Ammon's horn (tissue), 1 donor: ENCODE measurements at regions not wholly inside any gene's neighbourhood (a gene's known extent, or its start where the extent isn't known, plus 50 kb on each side); places are given as distances from the start of the nearest gene placed in this dataset.

ENCODE experiments used
- DNase-seq: peaks from one replicate; pipeline ENCODE4 v3.0.0-alpha.2; 2016; ENCODE audit warnings: low spot score

GRCh38 chr5:71948206-71948605, 159.1 kb upstream of the MAP1B start:
- DNase-seq, result no peak

- no peak for DNase-seq
These were observed 157.5 kb upstream of the MAP1B start for GRCh38 chr5:71949772-71950171.

GRCh38 chr5:71953866-71954265, 153.4 kb upstream of the MAP1B start:
- no peak for DNase-seq

DNA sequence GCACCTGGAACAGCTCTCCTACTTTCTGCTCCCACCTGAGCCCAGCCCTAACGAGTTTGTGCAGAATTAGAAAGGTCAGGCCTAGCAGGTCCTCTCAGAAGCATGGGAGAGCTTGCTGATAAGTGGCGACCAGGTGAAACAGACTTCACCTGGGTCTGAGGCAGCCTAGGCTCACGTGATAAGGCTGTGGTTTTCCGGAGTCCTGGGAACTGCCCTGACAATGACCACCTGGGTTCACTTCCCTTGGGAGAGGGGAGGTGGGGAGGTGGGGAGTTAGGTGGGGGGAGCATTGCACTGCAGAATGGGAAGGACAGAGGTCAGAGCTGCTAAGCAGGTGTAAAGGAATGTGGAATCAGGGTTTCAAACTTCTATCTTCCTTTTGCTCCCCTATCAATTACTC, 152.9 kb upstream of the MAP1B start:
- no peak for DNase-seq

DNA sequence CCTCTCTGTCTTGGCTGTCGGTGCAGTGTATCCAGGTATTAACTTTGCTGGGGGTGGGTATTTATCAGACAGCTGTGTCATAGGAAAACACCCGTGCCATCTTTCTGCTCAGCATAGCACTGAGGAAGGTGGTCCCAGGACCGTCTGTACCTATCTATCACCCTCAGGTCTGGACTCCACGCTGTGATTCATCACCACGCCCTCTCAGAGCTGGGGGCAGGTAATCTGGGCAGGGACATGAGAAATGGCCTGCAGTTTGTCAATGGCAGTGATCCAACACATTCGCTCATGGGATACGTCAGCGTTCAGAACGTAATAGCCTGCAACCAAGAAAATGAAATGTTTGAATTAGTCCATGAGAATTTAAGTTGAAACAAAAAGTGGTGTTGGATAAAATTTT, 151.6 kb upstream of the MAP1B start:
- DNase-seq, result no peak

DNA sequence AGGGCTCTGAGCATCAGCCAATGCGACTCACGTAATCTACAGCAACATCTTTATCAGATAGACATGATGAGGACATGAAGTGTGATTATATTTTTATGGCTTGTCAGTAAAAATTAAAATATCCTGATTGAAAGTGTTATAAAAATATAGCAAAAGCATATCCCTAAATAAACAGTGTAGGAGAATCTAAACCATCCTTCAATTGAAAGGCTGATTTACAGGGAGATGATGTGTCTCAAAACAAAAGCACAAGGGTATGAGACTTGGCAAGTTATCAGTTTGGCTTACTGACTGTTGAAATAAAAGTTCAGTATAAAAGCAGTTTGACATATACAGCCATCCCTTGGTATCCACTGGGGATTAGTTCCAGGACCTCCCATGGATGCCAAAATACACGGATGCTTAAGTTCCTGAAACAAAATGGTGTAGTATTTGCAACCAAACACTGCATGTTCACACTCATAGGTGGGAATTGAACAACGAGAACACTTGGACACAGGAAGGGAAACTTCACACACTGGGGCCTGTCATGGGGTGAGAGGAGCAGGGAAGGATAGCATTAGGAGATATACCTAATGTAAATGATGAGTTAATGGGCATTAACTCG, 149.9 kb upstream of the MAP1B start:
- no peak for DNase-seq

- DNase-seq, result no peak
These were observed 147.1 kb upstream of the MAP1B start for GRCh38 chr5:71960195-71960594.

GRCh38 chr5:71961786-71962185, 145.5 kb upstream of the MAP1B start:
- DNase-seq, result no peak

DNA sequence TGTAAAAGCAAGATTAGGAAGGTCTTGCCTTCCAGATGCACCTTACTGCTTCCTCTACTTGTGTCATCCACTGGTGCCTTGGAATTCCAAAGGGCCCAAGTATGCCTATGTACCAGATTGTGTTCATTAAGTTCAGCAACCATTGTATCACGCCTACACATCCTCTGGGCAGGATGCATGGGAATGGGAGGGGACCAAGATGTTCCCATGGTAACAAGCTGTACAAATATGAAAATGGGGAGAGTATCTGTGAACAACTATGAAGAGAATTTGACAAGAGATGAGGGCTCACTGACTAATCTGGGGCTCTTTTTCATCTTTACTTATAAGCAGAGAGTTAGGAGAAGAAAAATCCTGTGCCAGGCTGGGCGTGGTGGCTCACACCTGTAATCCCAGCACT, 137.8 kb upstream of the MAP1B start:
- peak; percentile 47 for DNase-seq

DNA sequence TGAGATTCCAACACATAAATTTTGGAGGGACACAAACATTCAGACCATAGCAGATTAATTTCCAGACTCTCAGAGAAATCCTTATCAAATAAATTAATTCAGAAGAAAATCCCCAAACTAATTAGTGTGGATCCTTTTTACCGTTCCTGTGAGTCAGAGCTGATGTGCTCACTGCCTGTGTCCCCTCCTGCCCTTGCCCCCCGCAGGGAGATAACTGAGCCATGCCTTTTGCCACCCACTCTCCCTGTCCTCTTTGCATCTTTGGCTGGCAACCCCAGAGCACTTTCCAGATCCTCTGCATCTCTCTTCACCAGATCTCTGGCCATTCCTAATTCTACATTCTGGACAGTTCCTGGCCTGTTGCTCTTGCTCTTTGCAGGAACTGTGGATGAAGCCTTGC, 135.4 kb upstream of the MAP1B start:
- no peak for DNase-seq

GRCh38 chr5:71972777-71973473, 134.3 kb upstream of the MAP1B start:
- no peak for DNase-seq

GRCh38 chr5:71973563-71973962, 133.7 kb upstream of the MAP1B start:
- no peak for DNase-seq

DNA sequence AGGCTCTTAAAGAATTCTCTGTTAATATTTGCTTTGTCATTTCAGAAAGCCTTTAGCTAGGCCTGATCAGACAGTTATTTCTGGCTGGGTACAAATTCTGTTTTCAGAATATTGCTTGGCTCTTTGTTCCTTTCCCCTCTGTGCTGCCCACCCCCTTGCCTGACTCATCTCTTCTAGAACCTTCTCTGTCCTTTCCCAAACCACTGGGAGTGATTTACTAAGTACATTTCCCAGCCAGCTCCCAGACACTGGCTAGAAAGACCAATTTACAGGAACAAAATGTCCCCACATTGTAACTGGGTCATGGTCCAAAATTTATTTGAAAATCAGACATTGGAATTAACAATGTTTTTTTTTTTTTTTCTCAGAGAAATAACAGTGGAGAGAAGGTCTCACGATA, 133.1 kb upstream of the MAP1B start:
- no peak for DNase-seq

GRCh38 chr5:71974622-71975021, 132.7 kb upstream of the MAP1B start:
- DNase-seq, result no peak

DNA sequence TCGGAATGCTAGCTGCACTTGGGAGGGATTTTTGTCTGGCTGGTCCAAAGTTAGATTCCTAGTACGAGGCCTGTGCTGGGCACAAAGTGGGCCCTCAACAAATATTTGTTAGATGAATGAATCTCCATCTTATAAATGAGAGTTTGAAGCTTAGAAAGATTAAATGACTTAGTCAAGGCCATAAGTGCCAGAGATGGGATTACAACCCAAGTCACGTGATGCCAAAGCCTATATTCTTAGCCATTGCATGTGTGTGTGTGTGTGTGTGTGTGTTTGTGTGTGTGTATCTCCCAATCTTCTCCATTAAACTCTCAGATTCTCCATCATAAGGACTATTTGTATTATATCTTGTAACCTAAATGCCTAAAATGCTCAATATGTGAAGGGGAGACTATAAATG, 130.8 kb upstream of the MAP1B start:
- DNase-seq, result no peak

DNA sequence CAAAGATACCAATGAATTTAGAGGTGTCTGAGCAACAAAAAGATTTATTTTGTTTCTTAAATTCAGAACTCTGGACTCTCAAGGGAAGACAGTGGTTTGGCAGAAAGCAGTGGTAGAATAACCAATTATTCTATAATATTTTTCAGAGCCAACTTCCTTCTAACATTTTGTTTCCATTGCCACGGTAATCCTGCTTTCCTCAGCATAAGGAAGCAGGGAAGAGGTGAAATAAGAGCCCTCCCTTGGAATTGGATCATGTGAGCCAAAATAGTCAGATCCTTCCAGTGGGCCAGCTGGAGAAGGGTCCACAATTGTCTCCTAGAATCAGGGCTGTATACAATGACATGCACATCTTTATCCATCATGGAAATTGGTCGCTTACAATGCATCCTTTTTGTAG, 130.0 kb upstream of the MAP1B start:
- no peak for DNase-seq

- DNase-seq, result no peak
These were observed 129.1 kb upstream of the MAP1B start for GRCh38 chr5:71978216-71978615.

DNA sequence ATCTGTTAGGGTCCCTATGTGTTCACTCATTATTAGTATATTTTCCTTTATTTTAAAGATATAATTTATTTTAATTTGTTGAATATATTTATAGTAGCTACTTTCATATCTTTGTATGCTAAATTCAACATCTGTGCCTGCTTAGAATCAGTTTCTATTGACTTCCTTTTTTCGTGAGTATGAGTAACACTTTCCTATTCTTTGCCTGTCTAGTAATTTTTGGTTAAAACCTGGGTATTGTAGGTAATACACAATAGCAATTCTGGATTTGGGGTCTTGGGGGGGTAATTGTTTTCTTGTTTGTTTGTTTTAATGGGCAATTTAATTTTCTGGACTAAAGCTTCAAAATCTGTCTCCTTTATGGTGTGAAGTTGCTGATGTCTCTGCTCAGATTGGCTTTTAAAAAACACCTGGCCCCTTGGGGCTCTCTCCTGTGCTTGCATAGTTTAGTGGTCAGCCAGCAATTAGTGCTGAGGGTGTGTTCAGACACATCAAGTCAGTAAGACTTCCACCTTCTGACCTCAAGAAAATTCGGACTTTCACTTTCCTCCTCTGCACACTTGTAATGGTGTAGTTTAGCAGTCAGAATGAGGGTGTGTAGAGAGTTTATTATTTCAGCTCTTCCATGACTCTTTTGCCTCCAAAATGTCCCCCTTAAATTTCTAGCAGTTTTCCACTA, 124.4 kb upstream of the MAP1B start:
- DNase-seq, result no peak

- DNase-seq, result no peak
These were observed 121.2 kb upstream of the MAP1B start for GRCh38 chr5:71986101-71986500.

GRCh38 chr5:71988808-71989207, 118.5 kb upstream of the MAP1B start:
- no peak for DNase-seq

DNA sequence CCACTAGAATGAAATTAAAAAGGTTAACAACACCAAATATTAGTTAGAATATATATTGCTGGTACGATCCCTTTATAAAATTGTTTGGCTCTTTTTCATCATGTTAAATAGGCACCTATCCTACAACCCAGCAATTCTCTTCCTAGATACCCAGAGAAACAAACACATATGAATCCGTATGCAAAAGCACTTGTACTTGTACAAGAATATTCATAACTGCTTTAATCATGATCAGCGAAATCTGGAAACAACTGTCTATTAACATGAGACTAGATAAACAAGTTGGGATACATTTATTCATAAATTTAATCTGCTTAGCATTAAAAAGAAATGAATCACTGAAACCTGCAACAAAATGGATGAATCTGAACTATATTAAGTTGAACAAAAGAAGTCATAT, 113.7 kb upstream of the MAP1B start:
- no peak for DNase-seq

GRCh38 chr5:71996789-71997188, 110.5 kb upstream of the MAP1B start:
- DNase-seq, result no peak

- no peak for DNase-seq
These were observed 108.5 kb upstream of the MAP1B start for GRCh38 chr5:71998746-71999145.

DNA sequence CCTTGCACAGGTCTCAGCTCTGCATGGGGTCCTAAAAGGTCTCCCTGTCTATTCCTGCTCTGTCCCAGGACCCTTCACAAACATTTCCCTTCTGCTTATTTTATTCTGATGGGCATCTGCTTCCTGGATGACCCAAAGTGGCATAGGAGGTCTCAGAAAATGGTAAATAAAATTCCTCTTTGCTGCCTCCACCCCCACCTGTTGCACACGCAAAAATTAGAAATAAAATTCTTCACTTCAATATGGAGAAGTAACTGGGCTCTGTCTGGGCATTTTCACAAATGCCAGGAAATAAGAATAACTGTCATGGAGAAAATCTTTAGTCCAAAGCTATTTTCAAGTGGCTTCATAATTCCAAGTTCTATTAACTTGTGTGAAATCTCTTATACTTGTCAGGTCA, 106.6 kb upstream of the MAP1B start:
- no peak for DNase-seq
